NCI-H460 (cell line): ENCODE measurements at regions not wholly inside any gene's neighbourhood (a gene's known extent, or its start where the extent isn't known, plus 50 kb on each side); places are given as distances from the start of the nearest gene placed in this dataset.
A peak's percentile ranks its signal among the peaks of the same experiment; 100 is the strongest.
"Not testable (repeated sequence)": the region's sequence is repeated elsewhere in the genome, so short reads cannot be mapped to it uniquely, and the experiment has no call there.

Source experiments
- DNase-seq: peaks from one replicate; pipeline ENCODE4 v3.0.0-alpha.2; 2016; ENCODE audit warnings: low read depth; ENCODE audit errors: extremely low read depth

GRCh38 chr11:89613911-89614310 is 96.2 kb upstream of the TRIM77 start:
- DNase-seq, result no peak

- not testable (repeated sequence) for DNase-seq
These were observed 95.7 kb upstream of the TRIM77 start for GRCh38 chr11:89614428-89614827.

- not testable (repeated sequence) for DNase-seq
These were observed 94.5 kb upstream of the TRIM77 start for GRCh38 chr11:89615642-89616041.

GRCh38 chr11:89616161-89616560 is 93.9 kb upstream of the TRIM77 start:
- DNase-seq, result not testable (repeated sequence)

- DNase-seq, result peak; percentile 9
These were observed 93.0 kb upstream of the TRIM77 start for GRCh38 chr11:89616999-89617602.

GRCh38 chr11:89620721-89621120 is 89.4 kb upstream of the TRIM77 start:
- not testable (repeated sequence) for DNase-seq

- no peak for DNase-seq
These were observed 84.9 kb upstream of the TRIM77 start for GRCh38 chr11:89625171-89625570.

GRCh38 chr11:89626366-89626765 is 83.7 kb upstream of the TRIM77 start:
- DNase-seq, result no peak

GRCh38 chr11:89626881-89627280 is 83.2 kb upstream of the TRIM77 start:
- not testable (repeated sequence) for DNase-seq

GRCh38 chr11:89633135-89633705 is 76.9 kb upstream of the TRIM77 start:
- DNase-seq, result no peak

GRCh38 chr11:89640777-89641176 is 69.3 kb upstream of the TRIM77 start:
- DNase-seq, result not testable (repeated sequence)

- DNase-seq, result not testable (repeated sequence)
These were observed 61.9 kb upstream of the TRIM77 start for GRCh38 chr11:89648232-89648631.

- DNase-seq, result not testable (repeated sequence)
These were observed 61.1 kb upstream of the TRIM77 start for GRCh38 chr11:89648996-89649395.

- DNase-seq, result not testable (repeated sequence)
These were observed 55.4 kb upstream of the TRIM77 start for GRCh38 chr11:89654669-89655068.

- not testable (repeated sequence) for DNase-seq
These were observed 51.3 kb upstream of the TRIM77 start for GRCh38 chr11:89658767-89659166.

- not testable (repeated sequence) for DNase-seq
These were observed 50.7 kb upstream of the TRIM77 start for GRCh38 chr11:89659414-89659813.

- no peak for DNase-seq
These were observed 49.9 kb upstream of the TRIM77 start for GRCh38 chr11:89660234-89660633.
